Neural progenitor cell (in vitro differentiated cells): ENCODE measurements at regions not wholly inside any gene's neighbourhood (a gene's known extent, or its start where the extent isn't known, plus 50 kb on each side); places are given as distances from the start of the nearest gene placed in this dataset.

Experiments used
- DNase-seq: peaks from one replicate; pipeline ENCODE4 v3.0.0-alpha.2; 2016; ENCODE audit warnings: low spot score
- H2AFZ ChIP-seq: fragments of 200-600 bp; sonication (generic); replicated peaks from 2 replicates; pipeline ENCODE4 v1.6.1; 2016; ENCODE audit warnings: antibody characterized with exemption
- H3F3A ChIP-seq: fragments of 200-600 bp; sonication (generic); 2 replicates; pipeline ENCODE4 v1.6.1; 2016; ENCODE audit warnings: antibody characterized with exemption, low read depth
- H3K27ac ChIP-seq: fragments of 200-600 bp; sonication (generic); 2 replicates; pipeline ENCODE4 v1.5.1; 2016; ENCODE audit warnings: mild to moderate bottlenecking
- H3K27me3 ChIP-seq: fragments of 200-600 bp; sonication (generic); 2 replicates; pipeline ENCODE4 v1.6.1; 2016; ENCODE audit warnings: mild to moderate bottlenecking, moderate library complexity
- H3K36me3 ChIP-seq: fragments of 200-600 bp; sonication (generic); 2 replicates; pipeline ENCODE4 v1.5.1; 2016
- H3K4me1 ChIP-seq: fragments of 200-600 bp; sonication (generic); 2 replicates; pipeline ENCODE4 v1.6.1; 2016; ENCODE audit warnings: mixed run types
- H3K4me2 ChIP-seq: fragments of 200-600 bp; sonication (generic); 2 replicates; pipeline ENCODE4 v1.6.1; 2016
- H3K4me3 ChIP-seq: fragments of 200-600 bp; sonication (generic); 2 replicates; pipeline ENCODE4 v1.5.1; 2016
- H3K79me2 ChIP-seq: fragments of 200-600 bp; sonication (generic); 2 replicates; pipeline ENCODE4 v1.6.1; 2016; ENCODE audit warnings: low read depth
- H3K9ac ChIP-seq: fragments of 200-600 bp; sonication (generic); 2 replicates; pipeline ENCODE4 v1.6.1; 2016
- H3K9me3 ChIP-seq: fragments of 200-600 bp; sonication (generic); 2 replicates; pipeline ENCODE4 v1.5.1; 2016; ENCODE audit warnings: low read depth
- H4K20me1 ChIP-seq: fragments of 200-600 bp; sonication (generic); 2 replicates; pipeline ENCODE4 v1.6.1; 2016; ENCODE audit warnings: low read depth
- H3K27ac Mint-ChIP-seq: 3 replicates; pipeline ENCODE4 v1.8.0; 2021; ENCODE audit warnings: mixed read lengths
- H3K27me3 Mint-ChIP-seq: 2 replicates; pipeline ENCODE4 v1.8.0; 2022; ENCODE audit warnings: low read depth, mild to moderate bottlenecking, inconsistent platforms, moderate library complexity, mixed read lengths; ENCODE audit not compliant: insufficient read depth
- H3K36me3 Mint-ChIP-seq: 3 replicates; pipeline ENCODE4 v1.8.0; 2021; ENCODE audit warnings: mixed read lengths
- H3K4me1 Mint-ChIP-seq: 3 replicates; pipeline ENCODE4 v1.8.0; 2021; ENCODE audit warnings: mixed read lengths
- H3K4me3 Mint-ChIP-seq: 3 replicates; pipeline ENCODE4 v1.8.0; 2021; ENCODE audit warnings: mild to moderate bottlenecking, moderate library complexity, mixed read lengths
- H3K9me3 Mint-ChIP-seq: 3 replicates; pipeline ENCODE4 v1.8.0; 2020; ENCODE audit warnings: mixed read lengths
- CTCF ChIP-seq: fragments of 200-600 bp; sonication (generic); IDR thresholded peaks from 2 replicates; pipeline ENCODE4 v1.5.1; 2017; ENCODE audit warnings: antibody characterized with exemption, mild to moderate bottlenecking
- EZH2 ChIP-seq: fragments of 200-600 bp; sonication (generic); IDR thresholded peaks from 2 replicates; pipeline ENCODE4 v1.6.1; 2017; ENCODE audit warnings: antibody characterized with exemption, mild to moderate bottlenecking, moderate library complexity
- EZH2phosphoT487 ChIP-seq: fragments of 200-600 bp; sonication (generic); IDR thresholded peaks from 2 replicates; pipeline ENCODE4 v1.6.1; 2017; ENCODE audit warnings: antibody characterized with exemption

DNA sequence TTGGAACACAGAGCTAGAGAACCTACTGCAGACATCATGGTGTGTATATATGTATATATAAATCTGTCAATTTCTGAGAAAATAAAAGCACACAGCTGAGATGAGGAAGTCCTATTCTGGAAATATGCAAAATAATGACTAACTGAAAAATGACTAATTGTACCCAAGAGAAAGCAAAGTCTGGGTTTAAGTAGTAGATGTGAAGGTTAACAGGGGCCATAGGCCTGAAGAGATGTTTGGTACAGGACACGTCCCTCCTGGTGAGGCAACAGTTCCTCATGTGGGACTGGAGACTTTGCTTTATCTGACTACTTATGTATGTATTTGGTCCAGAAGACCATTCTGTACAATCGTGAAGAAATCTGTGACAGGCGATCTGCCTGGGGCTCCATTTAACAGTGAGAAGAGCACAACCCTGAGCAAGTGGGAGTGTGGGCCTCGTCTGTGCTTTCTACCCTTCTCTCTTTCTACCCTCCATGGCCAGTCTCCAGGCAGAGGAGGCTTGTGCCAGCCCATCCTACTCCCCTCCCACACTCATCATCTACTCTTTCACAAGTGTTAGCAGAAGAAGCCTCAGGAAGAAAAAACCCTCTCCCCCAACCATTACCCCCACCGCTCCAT is 67.5 kb downstream of the SLC41A2 start:
- H4K20me1 ChIP-seq = no peaks in the 10 kb centered on the region
- Mint-ChIP-seq H3K36me3 (no peaks in the 10 kb centered on the region), H3K4me3 (no peak overlapping the region), H3K4me1 (no peaks in the 10 kb centered on the region), H3K9me3 (no peaks in the 10 kb centered on the region), H3K27me3 (no peaks in the 10 kb centered on the region), H3K27ac (no peak overlapping the region)
- TF ChIP-seq EZH2phosphoT487 (no peak), CTCF (no peak), EZH2 (no peak)
- H3K4me3 ChIP-seq = no peak overlapping the region
- no peaks in the 10 kb centered on the region for H3K9me3 ChIP-seq
- H3K27ac ChIP-seq = no peak overlapping the region
- DNase-seq = no peak
- H2AFZ ChIP-seq = no peak overlapping the region
- H3K9ac ChIP-seq = no peak overlapping the region
- H3K27me3 ChIP-seq = no peaks in the 10 kb centered on the region
- no peaks in the 10 kb centered on the region for H3K4me1 ChIP-seq
- H3K36me3 ChIP-seq = no peaks in the 10 kb centered on the region
- H3K79me2 ChIP-seq = no peaks in the 10 kb centered on the region
- no peak overlapping the region for H3K4me2 ChIP-seq
- no peaks in the 10 kb centered on the region for H3F3A ChIP-seq

- Histone ChIP-seq H3F3A (no peaks in the 10 kb centered on the region), H3K79me2 (no peaks in the 10 kb centered on the region), H3K27ac (no peak overlapping the region), H3K27me3 (no peaks in the 10 kb centered on the region), H3K4me3 (no peak overlapping the region), H3K36me3 (no peaks in the 10 kb centered on the region), H2AFZ (no peak overlapping the region), H3K4me2 (no peak overlapping the region), H3K9me3 (no peaks in the 10 kb centered on the region), H3K4me1 (no peaks in the 10 kb centered on the region), H3K9ac (no peak overlapping the region), H4K20me1 (no peaks in the 10 kb centered on the region)
- Mint-ChIP-seq H3K27me3 (no peaks in the 10 kb centered on the region), H3K4me1 (no peaks in the 10 kb centered on the region), H3K4me3 (no peak overlapping the region), H3K27ac (no peak overlapping the region), H3K36me3 (no peaks in the 10 kb centered on the region), H3K9me3 (no peaks in the 10 kb centered on the region)
- no peak for DNase-seq
- TF ChIP-seq CTCF (no peak), EZH2phosphoT487 (no peak), EZH2 (no peak)
These were observed 68.4 kb downstream of the SLC41A2 start for GRCh38 chr12:104889735-104890134.

DNA sequence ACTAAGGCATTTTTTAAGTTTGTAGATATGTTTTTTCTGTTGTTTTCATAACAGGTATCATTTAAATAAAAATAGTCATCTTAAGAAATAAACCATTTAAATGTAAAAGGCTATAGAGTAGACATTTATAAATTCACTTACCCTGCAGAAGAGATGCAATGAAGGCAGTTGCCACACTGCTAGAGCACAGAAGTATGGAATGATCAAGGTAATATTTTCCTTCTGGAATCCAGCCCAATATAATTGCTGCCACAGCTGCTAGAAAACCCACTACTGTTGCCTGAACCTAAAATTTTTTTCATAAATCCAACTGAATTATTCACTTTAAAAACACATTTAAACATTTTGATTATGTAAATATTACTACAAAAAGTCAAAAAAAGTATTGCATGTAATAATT is 69.2 kb downstream of the SLC41A2 start:
- no peaks in the 10 kb centered on the region for H3K79me2 ChIP-seq
- H3K27me3 Mint-ChIP-seq = no peaks in the 10 kb centered on the region

More for the DNA sequence above, 69.2 kb downstream of the SLC41A2 start:
- Histone ChIP-seq H3K36me3 (no peaks in the 10 kb centered on the region), H3K4me3 (no peak overlapping the region), H2AFZ (no peak overlapping the region), H3K9me3 (no peaks in the 10 kb centered on the region), H3K4me2 (no peak overlapping the region), H3K4me1 (no peaks in the 10 kb centered on the region), H3K27ac (no peak overlapping the region), H3K9ac (no peak overlapping the region), H4K20me1 (no peaks in the 10 kb centered on the region), H3K27me3 (no peaks in the 10 kb centered on the region), H3F3A (no peaks in the 10 kb centered on the region)
- H3K4me3 Mint-ChIP-seq = no peak overlapping the region
- no peaks in the 10 kb centered on the region for H3K4me1 Mint-ChIP-seq
- TF ChIP-seq EZH2phosphoT487 = no peak
- TF ChIP-seq EZH2 = no peak
- no peak for TF ChIP-seq CTCF
- H3K36me3 Mint-ChIP-seq = no peaks in the 10 kb centered on the region
- DNase-seq = no peak
- peaks cover 5% of the 10 kb centered on the region for H3K9me3 Mint-ChIP-seq
- H3K27ac Mint-ChIP-seq = no peak overlapping the region
